GM18868 (cell line): ENCODE measurements at regions not wholly inside any gene's neighbourhood (a gene's known extent, or its start where the extent isn't known, plus 50 kb on each side); places are given as distances from the start of the nearest gene placed in this dataset.
"Not testable (repeated sequence)": the region's sequence is repeated elsewhere in the genome, so short reads cannot be mapped to it uniquely, and the experiment has no call there.

ENCODE experiments used
- ATAC-seq: cut with Tn5 transposase; IDR thresholded peaks from one replicate; pipeline ENCODE4 v1.9.1; 2021; ENCODE audit warnings: mild to moderate bottlenecking, moderate library complexity; ENCODE audit not compliant: unreplicated experiment

DNA sequence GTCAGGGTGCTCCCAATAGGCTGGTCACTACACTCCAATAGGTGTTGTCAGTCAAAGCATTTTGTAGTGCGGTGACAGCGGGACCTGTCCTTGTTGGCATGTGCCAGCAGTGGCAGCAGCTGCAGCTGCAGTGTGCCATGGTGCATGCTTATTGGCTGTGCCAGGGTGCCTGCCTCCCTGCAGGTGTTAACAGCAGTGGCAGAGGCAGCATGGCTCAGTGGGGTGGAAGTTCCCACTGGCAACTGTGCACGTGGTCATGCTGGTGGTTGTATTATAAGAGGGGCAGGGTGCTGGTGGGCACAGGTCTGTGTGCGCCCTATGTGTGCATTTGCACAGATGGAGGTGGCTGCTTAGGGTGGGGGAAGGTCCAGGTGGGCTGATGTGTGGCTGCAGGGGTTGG lies 133.7 kb upstream of the EDIL3 start:
- no peak for ATAC-seq

DNA sequence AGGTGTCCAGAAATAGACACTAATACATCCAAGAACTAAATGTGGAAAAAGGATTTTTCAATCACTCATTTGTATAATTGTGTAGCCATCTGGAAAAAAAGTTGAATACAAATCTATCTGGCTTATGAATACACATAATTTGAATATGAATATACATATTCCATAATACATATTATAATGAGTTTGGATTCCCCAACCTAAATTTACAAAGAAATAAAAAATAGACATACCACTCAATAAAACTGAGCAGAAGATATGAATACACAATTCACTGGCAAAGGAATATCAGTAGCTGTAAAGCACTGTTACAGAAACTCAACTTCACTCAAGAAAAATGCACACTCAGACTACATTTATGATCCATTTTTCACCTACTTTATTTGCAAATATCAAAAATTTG lies 121.9 kb upstream of the EDIL3 start:
- ATAC-seq: no peak

DNA sequence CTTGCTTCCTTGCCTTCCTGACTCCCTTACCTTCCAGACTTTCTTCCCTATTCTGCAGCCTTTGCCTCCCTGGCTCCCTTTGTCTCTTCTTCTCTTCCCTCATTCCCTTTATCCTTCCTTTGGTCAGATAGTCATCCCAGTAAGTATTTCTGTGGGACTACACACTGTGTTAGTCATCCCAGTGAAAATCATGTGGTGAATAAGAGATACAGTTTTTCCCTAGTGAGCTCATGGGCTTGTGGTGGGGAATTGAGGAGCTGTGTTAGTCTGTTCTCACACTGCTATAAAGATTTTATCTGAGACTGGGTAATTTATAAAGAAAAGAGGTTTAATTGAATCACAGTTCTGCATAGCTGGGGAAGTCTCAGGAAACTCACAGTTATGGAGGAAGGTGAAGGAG lies 109.8 kb upstream of the EDIL3 start:
- ATAC-seq: no peak

DNA sequence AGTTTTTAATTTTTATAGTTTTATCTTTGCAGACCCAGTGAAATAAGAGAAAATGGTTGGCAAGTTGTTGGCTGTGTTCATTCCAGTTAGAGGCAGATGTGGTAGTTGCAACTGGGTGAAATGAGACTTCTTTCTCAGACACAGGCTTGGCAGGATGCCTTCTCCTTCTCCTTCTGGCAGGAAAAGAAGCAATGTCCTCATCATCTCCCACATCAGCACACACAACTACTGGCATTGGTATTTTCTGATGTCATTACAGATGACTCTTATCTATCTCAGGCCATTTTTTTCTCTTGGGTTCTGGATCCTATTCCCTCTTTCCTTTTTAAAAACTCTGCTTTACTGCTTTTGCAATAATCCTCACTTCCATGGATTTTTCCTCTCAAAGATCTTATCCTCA lies 103.3 kb upstream of the EDIL3 start:
- no peak for ATAC-seq

DNA sequence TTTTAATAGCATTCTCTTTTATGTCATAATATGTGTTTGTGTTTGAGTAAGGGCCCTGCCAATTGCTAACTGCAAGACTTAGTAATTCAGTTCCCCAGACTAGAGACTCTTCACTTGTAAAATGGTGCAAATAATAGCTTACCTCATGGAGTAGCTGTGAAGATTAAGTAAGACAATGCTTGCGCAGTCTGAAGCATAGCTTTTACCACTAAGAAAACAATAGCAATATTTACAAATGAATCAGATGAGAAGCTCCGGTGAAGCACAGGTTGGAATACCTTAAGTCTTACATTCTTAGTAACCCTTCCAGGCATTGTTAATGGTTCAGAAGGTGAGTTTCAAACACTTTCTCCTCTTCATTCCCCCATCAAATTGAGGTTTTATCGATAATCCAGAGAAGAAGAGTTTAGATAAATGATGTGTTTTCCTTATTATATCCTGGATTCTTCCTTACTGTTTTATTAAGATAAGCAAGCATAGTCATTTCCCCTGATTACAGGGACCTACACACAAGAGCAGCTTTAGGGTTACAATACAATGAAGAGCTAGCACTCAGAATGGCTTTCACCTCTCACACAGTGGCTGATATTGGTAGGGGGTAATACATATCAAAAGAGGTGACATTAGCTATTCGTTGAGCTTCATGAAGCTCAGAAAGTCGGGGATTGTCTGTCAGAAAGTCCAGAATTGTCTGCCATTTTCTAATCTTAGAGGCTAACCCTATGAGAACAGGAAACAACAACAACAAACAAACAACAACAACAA lies 96.4 kb upstream of the EDIL3 start:
- no peak for ATAC-seq

DNA sequence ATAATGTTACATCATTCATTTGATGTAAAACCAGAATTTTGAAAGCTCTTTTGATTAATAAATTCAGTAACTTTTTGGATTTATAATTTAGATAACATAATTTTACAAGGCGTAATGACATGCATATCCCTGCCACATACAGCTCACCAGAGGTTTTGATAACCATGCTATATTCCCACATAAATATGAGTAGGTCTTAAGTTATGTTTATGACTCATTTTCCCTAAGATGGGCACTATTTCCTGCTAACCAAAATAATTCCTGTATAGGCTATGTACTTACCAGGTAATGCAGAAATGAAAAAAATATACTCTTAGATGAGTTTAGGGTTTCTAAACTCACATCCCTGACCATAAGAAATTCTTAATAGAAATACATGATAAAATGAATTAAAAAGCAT lies 93.9 kb upstream of the EDIL3 start:
- no peak for ATAC-seq

DNA sequence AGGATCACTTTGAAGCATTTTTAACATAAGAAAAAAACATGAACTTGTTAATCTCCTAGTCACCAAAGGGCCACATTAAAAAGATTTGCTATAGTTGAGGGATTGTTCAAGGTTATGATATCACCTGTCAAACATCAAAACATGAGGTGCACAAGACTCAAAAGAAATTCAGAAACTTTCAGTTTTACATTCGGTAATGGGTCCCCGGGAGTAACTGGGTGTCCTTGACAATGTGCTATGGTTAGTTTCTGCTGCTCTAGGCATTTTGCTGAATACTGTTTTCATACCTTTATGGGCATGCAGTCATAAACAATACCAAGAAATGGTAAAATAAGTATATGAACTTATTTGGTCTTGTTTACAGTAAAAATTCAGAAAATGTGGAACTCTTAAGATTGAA lies 92.8 kb upstream of the EDIL3 start:
- no peak for ATAC-seq

DNA sequence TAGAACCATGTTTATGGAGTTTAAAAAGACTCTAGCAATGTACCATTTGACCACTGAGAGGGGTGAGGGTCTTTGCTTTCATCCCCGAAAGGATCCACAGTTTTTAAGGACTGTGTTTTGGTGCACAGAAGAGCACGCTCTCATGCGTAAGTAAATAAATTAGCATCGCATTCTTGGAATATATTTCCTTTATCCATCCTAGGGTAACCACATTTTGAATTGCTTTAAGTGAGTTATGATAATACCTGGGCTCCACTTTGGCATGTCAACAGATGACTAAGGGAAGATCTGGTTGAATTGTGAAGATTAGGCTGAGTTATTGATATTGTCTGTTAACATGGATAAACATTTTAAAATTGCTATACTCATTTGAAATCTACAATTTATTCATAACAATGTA lies 89.4 kb upstream of the EDIL3 start:
- ATAC-seq: no peak

DNA sequence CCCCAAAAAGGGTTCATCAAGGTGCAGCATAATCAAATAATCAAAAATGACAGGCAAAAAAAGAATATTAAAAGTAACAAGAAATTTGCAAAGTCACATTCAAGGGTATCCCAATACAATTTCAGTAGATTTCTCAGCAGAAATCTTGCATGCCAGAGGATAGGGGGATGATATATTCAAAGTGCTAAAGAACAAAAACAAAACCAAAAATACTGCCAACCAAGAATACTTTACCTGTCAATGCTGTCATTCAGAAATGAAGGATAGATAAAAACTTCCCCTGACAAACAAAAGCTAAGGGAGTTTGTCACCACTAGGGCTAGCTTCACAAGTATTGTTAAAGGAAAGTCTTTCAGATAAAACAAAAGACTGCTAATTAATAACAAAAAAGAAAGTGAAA lies 68.7 kb upstream of the EDIL3 start:
- ATAC-seq: no peak

DNA sequence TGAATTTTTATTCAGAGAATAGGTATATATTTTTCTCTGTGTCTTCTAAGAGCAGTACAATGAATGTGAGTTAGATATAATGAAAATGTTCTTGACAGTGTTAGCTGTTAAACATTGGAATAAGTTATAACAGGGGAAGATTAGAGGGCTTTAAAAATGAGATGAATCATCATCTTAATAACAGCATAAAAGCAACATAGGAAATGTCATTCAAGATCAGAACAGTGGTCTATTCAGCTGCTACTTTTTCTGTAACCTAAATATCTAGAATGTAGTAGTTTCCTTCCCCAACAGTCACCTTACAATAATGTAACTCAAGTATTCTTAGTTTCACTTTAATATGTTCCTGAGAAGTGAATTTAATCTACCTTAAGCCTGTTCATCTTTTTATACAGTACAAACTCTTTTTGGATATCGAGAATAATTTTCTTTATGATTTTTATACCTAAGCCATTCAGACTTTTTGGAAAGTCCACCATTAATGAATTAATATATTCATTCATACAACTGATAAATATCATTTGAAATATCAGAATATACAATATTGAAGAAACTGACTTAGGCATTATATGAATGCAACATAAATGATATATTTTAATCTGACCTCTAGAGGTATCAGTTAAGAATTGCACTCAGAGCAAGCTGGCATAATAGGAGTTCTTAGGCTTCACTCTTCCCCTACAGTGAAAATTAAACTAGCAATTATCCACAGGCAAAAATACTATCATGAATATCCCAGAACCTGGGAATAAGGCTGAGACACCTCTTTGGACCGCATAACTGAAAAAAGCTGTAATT lies 66.1 kb upstream of the EDIL3 start:
- no peak for ATAC-seq

DNA sequence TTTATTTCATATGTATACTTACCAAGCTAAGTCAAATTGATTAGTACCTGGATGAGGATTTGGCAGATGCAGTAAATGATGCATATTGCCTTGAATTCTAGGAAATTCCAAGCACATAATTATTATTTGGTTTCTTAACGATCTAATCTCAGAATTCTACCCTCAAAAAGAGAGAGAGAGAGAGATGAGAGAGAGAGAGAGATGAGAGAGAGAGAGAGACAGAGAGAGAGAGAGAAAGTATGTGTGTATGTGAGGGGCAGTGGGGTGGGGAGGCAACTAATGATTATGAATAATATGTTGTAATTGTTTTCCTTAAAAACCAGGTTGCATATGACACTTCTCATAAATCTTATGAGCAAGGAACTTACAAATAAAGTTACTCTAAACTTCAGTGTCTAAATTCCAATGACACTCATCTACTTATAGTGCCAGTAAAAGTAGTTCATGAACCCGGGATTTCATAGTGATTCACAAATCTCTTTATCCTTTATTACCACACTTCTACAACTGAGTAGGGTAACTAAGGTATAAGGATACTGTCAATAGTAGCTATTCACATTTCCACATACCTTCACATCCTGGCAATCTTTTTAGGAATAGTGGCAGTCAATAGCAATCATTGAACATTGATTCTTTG lies 60.5 kb upstream of the EDIL3 start:
- no peak for ATAC-seq

DNA sequence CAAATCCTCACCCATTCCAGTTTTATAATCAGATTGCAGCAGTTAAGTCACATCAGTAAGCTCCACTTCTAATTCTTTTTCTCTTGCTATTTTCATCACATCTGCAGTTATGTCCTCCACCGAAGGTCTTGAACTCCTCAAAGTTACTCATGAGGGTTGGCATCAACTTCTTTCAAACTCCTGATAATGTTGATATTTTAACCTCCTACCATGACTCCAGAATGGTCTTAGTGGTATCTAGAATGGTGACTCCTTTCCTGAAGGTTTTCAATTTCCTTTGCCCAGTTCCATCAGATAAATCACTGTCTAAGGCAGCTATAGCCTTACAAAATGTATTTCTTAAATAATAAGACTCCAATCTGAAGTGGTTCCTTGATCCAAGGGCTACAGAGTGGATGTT lies 53.8 kb upstream of the EDIL3 start:
- ATAC-seq: no peak

DNA sequence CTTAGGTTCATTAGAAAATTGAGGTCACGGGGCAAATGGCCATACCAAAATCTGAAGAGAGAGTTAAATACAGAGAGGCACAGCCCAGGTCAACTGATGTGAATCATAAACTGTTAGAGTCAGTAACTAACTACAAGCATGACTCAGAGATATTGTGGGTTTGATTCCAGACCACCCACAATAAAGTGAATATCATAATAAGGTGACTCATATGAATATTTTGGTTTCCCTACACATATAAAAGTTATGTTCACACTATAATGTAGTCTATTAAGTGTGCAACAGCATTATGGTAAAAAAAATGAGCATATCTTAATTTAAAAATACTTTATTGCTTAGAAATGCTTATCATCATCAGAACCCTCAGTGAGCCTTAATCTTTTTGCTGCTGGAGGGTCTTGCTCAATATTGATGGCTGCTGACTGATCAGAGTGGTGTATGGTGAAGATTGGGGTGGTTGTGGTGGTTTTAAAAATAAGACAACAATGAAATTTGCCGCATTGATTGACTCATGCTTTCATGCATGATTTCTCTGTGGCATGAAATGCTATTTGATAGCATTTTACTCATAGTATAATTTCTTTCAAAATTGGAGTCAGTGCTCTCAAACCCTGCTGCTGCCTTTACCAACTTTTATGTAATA lies 53.1 kb upstream of the EDIL3 start:
- ATAC-seq: no peak

DNA sequence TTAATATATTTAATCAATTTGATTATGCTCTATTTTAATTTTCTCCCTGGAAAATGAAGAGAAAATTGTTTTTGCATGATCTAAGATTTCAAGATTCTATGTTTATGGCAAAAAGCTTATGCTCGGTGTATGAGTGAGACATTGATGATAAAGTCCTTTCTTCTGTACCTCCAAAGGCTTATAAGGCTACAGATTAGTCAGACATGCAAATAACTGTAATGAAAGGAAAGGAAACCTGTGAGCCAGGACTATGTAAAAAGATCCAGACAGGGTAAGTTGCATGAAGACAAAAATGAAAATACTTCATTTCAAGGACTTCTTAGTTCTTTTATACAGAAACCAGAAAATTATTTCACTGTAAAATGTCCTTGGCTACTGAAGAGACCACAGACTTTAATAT lies 52.2 kb upstream of the EDIL3 start:
- no peak for ATAC-seq

DNA sequence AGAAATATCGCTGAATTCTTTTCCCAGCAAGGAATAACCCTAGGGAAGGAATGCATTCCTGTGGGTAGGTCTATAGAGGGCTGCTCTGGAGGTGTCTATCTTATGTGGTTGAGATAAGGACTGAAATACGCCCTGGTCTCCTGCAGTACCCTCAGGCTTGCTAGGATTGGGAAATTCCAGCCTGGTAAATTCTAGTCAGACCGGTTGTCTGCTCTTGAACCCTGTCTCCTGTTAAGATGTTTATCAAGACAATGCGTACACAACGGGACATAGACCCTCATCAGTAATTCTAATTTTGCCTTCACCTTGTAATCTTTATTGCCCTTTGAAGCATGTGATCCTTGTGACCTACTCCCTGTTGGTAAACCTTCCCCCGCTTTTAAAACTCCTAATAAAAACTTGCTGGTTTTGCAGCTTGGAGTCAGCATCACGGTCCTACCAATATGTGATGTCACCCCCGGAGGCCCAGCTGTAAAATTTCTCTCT lies 51.2 kb upstream of the EDIL3 start:
- ATAC-seq: not testable (repeated sequence)
